ENCODE measurements at regions not wholly inside any gene's neighbourhood (a gene's known extent, or its start where the extent isn't known, plus 50 kb on each side); places are given as distances from the start of the nearest gene placed in this dataset.

DNA sequence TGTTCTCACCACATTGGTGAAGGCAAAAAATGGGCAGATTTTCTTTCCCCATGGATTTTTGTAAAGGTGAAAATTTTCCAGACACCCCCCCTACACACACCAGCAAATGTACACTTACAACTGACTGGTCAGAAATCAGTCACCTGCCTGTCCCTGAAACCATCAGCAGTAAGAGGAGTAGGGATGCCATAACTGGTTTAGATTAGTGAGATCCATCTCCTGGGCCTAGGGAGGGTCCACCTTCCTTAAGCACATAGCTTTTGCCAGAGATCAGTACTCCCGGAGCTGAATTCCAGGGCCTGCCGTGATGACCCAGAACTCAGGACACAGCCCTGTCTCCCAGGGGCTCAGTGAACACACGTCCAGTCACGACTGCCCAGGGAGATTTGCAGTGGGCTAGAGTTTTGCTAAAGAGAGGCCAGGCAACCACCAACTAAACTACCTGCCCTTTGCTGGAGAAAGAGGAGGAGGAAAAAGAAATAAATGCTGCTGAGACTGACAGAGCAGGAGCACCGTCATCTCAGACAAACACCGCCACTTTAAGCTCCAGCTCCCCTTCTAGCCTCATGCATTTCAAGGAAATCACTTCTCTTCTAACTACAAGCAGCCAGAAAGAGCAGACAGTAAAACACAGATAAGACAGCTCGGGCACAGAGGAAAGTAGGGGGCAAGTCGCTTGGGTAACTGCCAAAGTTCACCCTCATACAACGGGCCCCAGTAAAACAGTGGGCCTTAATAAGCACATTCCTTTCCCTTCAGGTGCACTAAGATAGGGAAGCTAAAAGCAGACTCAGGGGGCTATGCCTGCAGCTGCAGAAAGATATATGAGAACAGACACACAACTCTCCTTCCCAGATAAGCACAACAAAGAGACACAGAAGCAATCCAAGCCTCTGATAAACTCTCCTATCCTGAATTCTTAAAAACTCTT lies 82.6 kb upstream of the SPTLC3 start:
- TF ChIP-seq GATA2 (IDR thresholded peaks at IDR 0.05; ENCODE audit: low read depth, low read length) (no peak), GATA3 (IDR thresholded peaks at IDR 0.05; ENCODE audit: low read depth, low read length) (no peak)

Measured in SH-SY5Y (cell line).